ENCODE measurements at regions not wholly inside any gene's neighbourhood (a gene's known extent, or its start where the extent isn't known, plus 50 kb on each side); places are given as distances from the start of the nearest gene placed in this dataset.

GRCh38 chr22:48259991-48260670, 1497.7 kb downstream of the TBC1D22A start:
- Histone ChIP-seq H3K9me1 (ENCODE audit: insufficient read depth, low read length) (no peaks in the 10 kb centered on the region), H4K20me1 (ENCODE audit: insufficient read depth, low read length) (no peaks in the 10 kb centered on the region), H3K14ac (replicated peaks; ENCODE audit: low read depth, low read length) (no peak overlapping the region), H3K56ac (ENCODE audit: extremely low read depth, insufficient read depth, low read length) (no peak overlapping the region), H4K8ac (ENCODE audit: low read depth in 2 of 2, low read length in 2 of 2) (no peak overlapping the region), H3K27me3 (ENCODE audit: control insufficient read depth, insufficient read depth, low read length) (no peaks in the 10 kb centered on the region), H3K4me3 (ENCODE audit: insufficient read depth, low read depth, low read length) (no peak overlapping the region), H2BK5ac (ENCODE audit: low read depth, low read length, poor library complexity, severe bottlenecking) (no peak overlapping the region), H3K18ac (ENCODE audit: low read depth, low read length) (no peak overlapping the region), H3K27ac (ENCODE audit: insufficient read depth, low read length) (no peak overlapping the region), H3K9ac (ENCODE audit: low read depth, low read length) (no peak overlapping the region), H3K36me3 (ENCODE audit: control insufficient read depth, insufficient read depth, low read length) (no peaks in the 10 kb centered on the region), H2AK5ac (ENCODE audit: low read depth, low read length) (no peak overlapping the region), H3K4ac (ENCODE audit: low read depth, low read length) (no peak overlapping the region), H2AFZ (replicated peaks; ENCODE audit: low read length, poor library complexity) (no peak overlapping the region), H3K4me1 (ENCODE audit: control insufficient read depth, insufficient read depth, low read length) (no peaks in the 10 kb centered on the region), H4K5ac (ENCODE audit: low read depth, low read length) (no peak overlapping the region), H3K79me1 (ENCODE audit: low read depth in 1 of 2, low read length in 2 of 2) (no peaks in the 10 kb centered on the region), H4K91ac (ENCODE audit: insufficient read depth, low read depth, low read length) (no peak overlapping the region), H2BK120ac (ENCODE audit: low read depth, low read length) (no peak overlapping the region), H3K9me3 (ENCODE audit: control insufficient read depth, insufficient read depth, low read length) (peaks cover 60% of the 10 kb centered on the region), H2BK15ac (ENCODE audit: low read depth, low read length) (no peak overlapping the region), H3K4me2 (ENCODE audit: low read depth, low read length) (no peak overlapping the region), H3K23ac (ENCODE audit: low read depth, low read length) (no peak overlapping the region), H2BK20ac (ENCODE audit: low read depth, low read length) (no peak overlapping the region), H2AK9ac (replicated peaks; ENCODE audit: low read depth, low read length, poor library complexity) (no peak overlapping the region)
- intact Hi-C loops (cut with micrococcal nuclease) = no loop called here
- ATAC-seq (ENCODE audit: low read depth) (no peak), DNase-seq (no peak)
- ChIA-PET POLR2A (ENCODE audit: unreplicated experiment) (no interaction called here), CTCF (no interaction called here)
- no TSS peak for BruUV-seq (replicated peaks)
- in situ Hi-C loops (cut with MboI; ENCODE audit: low sequenced_read_pairs) = no loop called here
- dilution Hi-C loops (cut with HindIII; ENCODE audit: low sequenced_read_pairs, unreplicated experiment) = no loop called here
- 0% methylated on average over 1 of the region's 8 CpGs; no CpG with 5 or more reads in 1 of the 2 experiments for WGBS, 2 experiments (ENCODE audit: extremely low coverage in 2 of 2, insufficient read length in 1 of 2)
- TF ChIP-seq, protein P1, sequence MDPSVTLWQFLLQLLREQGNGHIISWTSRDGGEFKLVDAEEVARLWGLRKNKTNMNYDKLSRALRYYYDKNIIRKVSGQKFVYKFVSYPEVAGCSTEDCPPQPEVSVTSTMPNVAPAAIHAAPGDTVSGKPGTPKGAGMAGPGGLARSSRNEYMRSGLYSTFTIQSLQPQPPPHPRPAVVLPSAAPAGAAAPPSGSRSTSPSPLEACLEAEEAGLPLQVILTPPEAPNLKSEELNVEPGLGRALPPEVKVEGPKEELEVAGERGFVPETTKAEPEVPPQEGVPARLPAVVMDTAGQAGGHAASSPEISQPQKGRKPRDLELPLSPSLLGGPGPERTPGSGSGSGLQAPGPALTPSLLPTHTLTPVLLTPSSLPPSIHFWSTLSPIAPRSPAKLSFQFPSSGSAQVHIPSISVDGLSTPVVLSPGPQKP (IDR thresholded peaks at IDR 0.05; ENCODE audit: borderline replicate concordance, low read depth, low read length) = no peak
- TF ChIP-seq, protein P2, sequence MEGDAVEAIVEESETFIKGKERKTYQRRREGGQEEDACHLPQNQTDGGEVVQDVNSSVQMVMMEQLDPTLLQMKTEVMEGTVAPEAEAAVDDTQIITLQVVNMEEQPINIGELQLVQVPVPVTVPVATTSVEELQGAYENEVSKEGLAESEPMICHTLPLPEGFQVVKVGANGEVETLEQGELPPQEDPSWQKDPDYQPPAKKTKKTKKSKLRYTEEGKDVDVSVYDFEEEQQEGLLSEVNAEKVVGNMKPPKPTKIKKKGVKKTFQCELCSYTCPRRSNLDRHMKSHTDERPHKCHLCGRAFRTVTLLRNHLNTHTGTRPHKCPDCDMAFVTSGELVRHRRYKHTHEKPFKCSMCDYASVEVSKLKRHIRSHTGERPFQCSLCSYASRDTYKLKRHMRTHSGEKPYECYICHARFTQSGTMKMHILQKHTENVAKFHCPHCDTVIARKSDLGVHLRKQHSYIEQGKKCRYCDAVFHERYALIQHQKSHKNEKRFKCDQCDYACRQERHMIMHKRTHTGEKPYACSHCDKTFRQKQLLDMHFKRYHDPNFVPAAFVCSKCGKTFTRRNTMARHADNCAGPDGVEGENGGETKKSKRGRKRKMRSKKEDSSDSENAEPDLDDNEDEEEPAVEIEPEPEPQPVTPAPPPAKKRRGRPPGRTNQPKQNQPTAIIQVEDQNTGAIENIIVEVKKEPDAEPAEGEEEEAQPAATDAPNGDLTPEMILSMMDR (conservative IDR thresholded peaks at IDR 0.05; ENCODE audit: low read depth, low read length) = no peak
- TF ChIP-seq MXI1 (IDR thresholded peaks at IDR 0.05; ENCODE audit: borderline replicate concordance, low read depth, low read length) (no peak), RCOR1 (IDR thresholded peaks at IDR 0.05; ENCODE audit: insufficient replicate concordance, low read length) (no peak), CHD1 (IDR thresholded peaks at IDR 0.05; ENCODE audit: low read depth, low read length) (no peak), SMC3 (IDR thresholded peaks at IDR 0.05; ENCODE audit: low read depth, low read length) (no peak), NFE2L2 (IDR thresholded peaks at IDR 0.05; ENCODE audit: low read depth, low read length) (no peak), MAFK (IDR thresholded peaks at IDR 0.05; ENCODE audit: low read depth, low read length) (no peak), RAD21 (IDR thresholded peaks at IDR 0.05; ENCODE audit: low read length) (no peak), MAZ (IDR thresholded peaks at IDR 0.05; ENCODE audit: borderline replicate concordance, low read depth, low read length) (no peak), BHLHE40 (IDR thresholded peaks at IDR 0.05; ENCODE audit: low read depth, low read length) (no peak), CEBPB (IDR thresholded peaks at IDR 0.05; ENCODE audit: low read depth, low read length) (no peak), POLR2A (IDR thresholded peaks at IDR 0.05; ENCODE audit: low read depth, low read length) (no peak), FOS (IDR thresholded peaks at IDR 0.05; ENCODE audit: low read depth, low read length) (no peak), USF2 (IDR thresholded peaks at IDR 0.05; ENCODE audit: low read depth, low read length) (no peak), RFX5 (IDR thresholded peaks at IDR 0.05; ENCODE audit: low read depth, low read length) (no peak)

Measured in IMR-90 (cell line).